ENCODE measurements at regions not wholly inside any gene's neighbourhood (a gene's known extent, or its start where the extent isn't known, plus 50 kb on each side); places are given as distances from the start of the nearest gene placed in this dataset.

GRCh38 chr20:4383961-4384360 is 134.9 kb upstream of the ADRA1D start:
- DNase-seq, result no peak
- ChIA-PET CTCF (no interaction called here), POLR2A (no interaction called here)
- Mint-ChIP-seq H3K27ac (no peak overlapping the region), H3K4me3 (no peak overlapping the region), H3K9me3 (no peaks in the 10 kb centered on the region), H3K4me1 (no peaks in the 10 kb centered on the region), H3K36me3 (ENCODE audit: low read depth) (no peaks in the 10 kb centered on the region), H3K27me3 (peaks cover 49% of the 10 kb centered on the region)

DNA sequence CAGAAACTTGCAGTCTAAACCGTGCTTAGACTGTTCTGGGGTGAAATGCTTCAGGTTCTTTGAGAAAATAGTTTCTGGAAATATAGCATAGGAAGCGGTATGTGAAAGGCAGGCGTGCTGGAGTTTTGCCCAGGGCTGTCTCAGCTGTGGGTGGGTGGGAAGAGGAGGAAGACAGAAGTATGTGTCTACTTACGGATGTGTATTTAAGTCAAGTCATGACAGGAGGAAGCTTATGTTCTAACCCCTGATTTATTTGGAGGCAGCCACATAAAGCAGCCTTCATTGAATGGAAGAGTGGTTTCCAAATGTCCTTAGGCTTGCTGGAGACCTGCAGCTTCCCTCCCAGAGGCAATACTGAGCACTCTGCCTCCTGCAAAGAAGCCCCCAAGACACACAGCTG is 126.8 kb upstream of the ADRA1D start:
- Mint-ChIP-seq H3K9me3 (peaks cover 2% of the 10 kb centered on the region), H3K4me1 (peaks cover 7% of the 10 kb centered on the region), H3K27ac (no peak overlapping the region), H3K4me3 (no peak overlapping the region), H3K36me3 (ENCODE audit: low read depth) (peaks cover 3% of the 10 kb centered on the region), H3K27me3 (peaks cover 36% of the 10 kb centered on the region)
- ChIA-PET CTCF (no interaction called here), POLR2A (no interaction called here)
- no peak for DNase-seq

DNA sequence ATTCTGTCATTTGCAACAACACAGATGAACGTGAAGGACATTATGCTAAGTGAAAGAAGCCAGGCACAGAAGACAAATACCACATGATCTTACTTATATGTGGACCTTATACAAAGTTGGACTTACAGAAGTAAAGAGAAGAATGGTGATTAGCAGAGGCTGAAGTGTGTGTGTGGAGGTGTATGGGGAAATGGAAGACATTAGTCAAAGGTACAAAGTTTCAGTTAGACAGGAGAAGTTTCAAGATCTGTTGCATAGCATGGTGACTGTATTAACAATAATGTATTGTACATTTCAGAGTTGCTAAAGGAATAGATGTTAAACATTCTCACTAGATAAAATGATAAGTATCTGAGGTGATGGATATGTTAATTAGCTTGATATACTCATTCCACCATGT is 124.4 kb upstream of the ADRA1D start:
- peaks cover 18% of the 10 kb centered on the region for H3K27me3 Mint-ChIP-seq
- CTCF ChIA-PET, result no interaction called here
- H3K36me3 Mint-ChIP-seq (ENCODE audit: low read depth), result peaks cover 9% of the 10 kb centered on the region
- no peak overlapping the region for H3K4me3 Mint-ChIP-seq
- no peak overlapping the region for H3K27ac Mint-ChIP-seq
- H3K4me1 Mint-ChIP-seq, result peaks cover 28% of the 10 kb centered on the region
- POLR2A ChIA-PET, result no interaction called here
- DNase-seq, result no peak
- H3K9me3 Mint-ChIP-seq, result peaks cover 10% of the 10 kb centered on the region

- Mint-ChIP-seq H3K4me1 (peaks cover 28% of the 10 kb centered on the region), H3K9me3 (peaks cover 12% of the 10 kb centered on the region), H3K27ac (no peak overlapping the region), H3K27me3 (peaks cover 14% of the 10 kb centered on the region), H3K4me3 (no peak overlapping the region), H3K36me3 (ENCODE audit: low read depth) (peaks cover 11% of the 10 kb centered on the region)
- CTCF ChIA-PET, result no interaction called here
- no peak for DNase-seq
- POLR2A ChIA-PET, result no interaction called here
Observed at GRCh38 chr20:4371623-4372251, 122.7 kb upstream of the ADRA1D start.

- Mint-ChIP-seq H3K27me3 (peaks cover 11% of the 10 kb centered on the region), H3K4me1 (peaks cover 28% of the 10 kb centered on the region), H3K4me3 (no peak overlapping the region), H3K9me3 (peaks cover 12% of the 10 kb centered on the region), H3K36me3 (ENCODE audit: low read depth) (peaks cover 11% of the 10 kb centered on the region), H3K27ac (peak overlapping the region; percentile 93)
- CTCF ChIA-PET, result no interaction called here
- POLR2A ChIA-PET, result no interaction called here
- no peak for DNase-seq
Observed at GRCh38 chr20:4370851-4371250, 121.8 kb upstream of the ADRA1D start.

GRCh38 chr20:4369798-4370124 is 120.7 kb upstream of the ADRA1D start:
- ChIA-PET POLR2A (interaction anchor here (1.4 kb wide), 1 partner anchor 296 kb away, joined by 3 read pairs; no protein-coding TSS in a partner anchor), CTCF (no interaction called here)
- DNase-seq, result peak; percentile 65
- peaks cover 28% of the 10 kb centered on the region for H3K4me1 Mint-ChIP-seq
- peaks cover 12% of the 10 kb centered on the region for H3K9me3 Mint-ChIP-seq
- H3K27me3 Mint-ChIP-seq, result peaks cover 4% of the 10 kb centered on the region
- peak overlapping the region; percentile 93 for H3K27ac Mint-ChIP-seq
- H3K4me3 Mint-ChIP-seq, result no peak overlapping the region
- H3K36me3 Mint-ChIP-seq (ENCODE audit: low read depth), result peaks cover 11% of the 10 kb centered on the region

GRCh38 chr20:4369119-4369797 is 120.2 kb upstream of the ADRA1D start:
- no peak for DNase-seq
- peaks cover 3% of the 10 kb centered on the region for H3K27me3 Mint-ChIP-seq
- peak overlapping the region; percentile 93 for H3K27ac Mint-ChIP-seq
- ChIA-PET CTCF (no interaction called here), POLR2A (interaction anchor here (1.4 kb wide), 1 partner anchor 296 kb away, joined by 3 read pairs; no protein-coding TSS in a partner anchor)
- H3K4me3 Mint-ChIP-seq, result no peak overlapping the region
- H3K36me3 Mint-ChIP-seq (ENCODE audit: low read depth), result peaks cover 11% of the 10 kb centered on the region
- peaks cover 28% of the 10 kb centered on the region for H3K4me1 Mint-ChIP-seq
- peaks cover 11% of the 10 kb centered on the region for H3K9me3 Mint-ChIP-seq

DNA sequence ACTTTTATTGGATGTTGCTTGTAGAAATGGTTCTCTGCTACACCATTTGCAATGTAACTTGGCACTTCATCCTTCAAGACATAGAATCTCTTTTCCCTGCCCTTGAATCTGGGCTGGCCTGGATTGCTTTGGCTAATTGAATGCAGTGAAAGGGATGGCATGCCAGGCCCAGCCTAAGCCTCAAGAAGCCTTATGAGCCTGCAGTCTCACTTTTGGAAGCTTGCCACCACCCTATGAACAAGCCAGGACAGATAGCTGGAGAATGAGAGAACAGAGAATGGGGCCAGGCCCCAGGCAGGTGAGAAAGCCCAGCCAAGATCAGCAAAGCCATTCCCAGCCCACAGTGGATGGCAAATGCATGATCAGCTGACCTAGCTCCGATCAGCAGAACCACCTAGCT is 117.0 kb upstream of the ADRA1D start:
- no peak for DNase-seq
- peaks cover 10% of the 10 kb centered on the region for H3K9me3 Mint-ChIP-seq
- peaks cover 8% of the 10 kb centered on the region for H3K36me3 Mint-ChIP-seq (ENCODE audit: low read depth)
- H3K27me3 Mint-ChIP-seq, result peaks cover 3% of the 10 kb centered on the region
- H3K4me1 Mint-ChIP-seq, result peaks cover 23% of the 10 kb centered on the region
- no peak overlapping the region for H3K27ac Mint-ChIP-seq
- ChIA-PET CTCF (interaction anchor here (1.2 kb wide), 1 partner anchor 375 kb away, joined by 3 read pairs; no protein-coding TSS in a partner anchor), POLR2A (no interaction called here)
- H3K4me3 Mint-ChIP-seq, result no peak overlapping the region

DNA sequence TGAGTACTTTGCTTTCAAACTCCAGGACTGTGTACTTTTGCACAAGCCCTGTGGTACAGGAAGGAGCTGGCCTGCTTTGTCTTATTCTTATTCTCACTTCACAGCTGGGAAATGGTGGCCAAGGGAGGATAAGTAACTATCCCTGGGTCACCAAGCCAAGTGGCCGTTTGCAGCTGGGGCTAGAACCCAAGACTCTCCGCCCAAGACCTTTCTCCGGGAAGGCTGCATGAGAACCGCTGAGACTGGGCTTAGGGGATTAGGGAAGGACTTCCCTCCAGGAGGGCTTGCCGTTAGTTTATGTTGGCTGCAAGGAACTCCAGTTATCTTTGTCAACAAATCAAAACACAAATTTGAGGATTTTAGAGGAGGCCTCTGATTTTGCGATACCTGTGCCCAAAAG is 109.5 kb upstream of the ADRA1D start:
- no peaks in the 10 kb centered on the region for H3K9me3 Mint-ChIP-seq
- no peak for DNase-seq
- no peak overlapping the region for H3K27ac Mint-ChIP-seq
- no peaks in the 10 kb centered on the region for H3K36me3 Mint-ChIP-seq (ENCODE audit: low read depth)
- ChIA-PET CTCF (no interaction called here), POLR2A (no interaction called here)
- H3K4me1 Mint-ChIP-seq, result no peaks in the 10 kb centered on the region
- H3K4me3 Mint-ChIP-seq, result no peak overlapping the region
- peaks cover 19% of the 10 kb centered on the region for H3K27me3 Mint-ChIP-seq

- DNase-seq, result no peak
- no peaks in the 10 kb centered on the region for H3K4me1 Mint-ChIP-seq
- H3K27me3 Mint-ChIP-seq, result peaks cover 48% of the 10 kb centered on the region
- no peak overlapping the region for H3K4me3 Mint-ChIP-seq
- no peaks in the 10 kb centered on the region for H3K9me3 Mint-ChIP-seq
- POLR2A ChIA-PET, result no interaction called here
- H3K27ac Mint-ChIP-seq, result no peak overlapping the region
- H3K36me3 Mint-ChIP-seq (ENCODE audit: low read depth), result no peaks in the 10 kb centered on the region
- CTCF ChIA-PET, result no interaction called here
Observed at GRCh38 chr20:4352348-4352747, 103.3 kb upstream of the ADRA1D start.

DNA sequence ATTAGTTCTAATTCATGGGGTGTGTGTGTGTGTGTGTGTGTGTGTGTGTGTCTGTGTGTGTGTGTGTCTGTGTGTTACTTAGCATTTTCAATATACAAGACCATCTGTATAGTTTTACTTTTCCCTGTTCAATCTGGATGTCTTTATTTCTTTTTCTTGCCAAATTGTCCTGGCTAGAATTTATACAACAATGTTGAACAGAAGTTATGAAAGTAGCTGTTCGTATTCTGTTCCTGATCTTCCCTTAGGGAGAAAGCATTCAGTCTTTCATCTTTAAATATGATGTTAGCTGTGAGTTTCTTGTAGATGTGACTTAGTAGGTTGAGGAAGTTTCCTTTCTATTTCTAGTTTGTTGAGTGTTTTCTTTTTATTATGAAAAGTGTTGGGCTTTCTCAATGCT is 101.0 kb upstream of the ADRA1D start:
- Mint-ChIP-seq H3K27ac (no peak overlapping the region), H3K4me1 (no peaks in the 10 kb centered on the region), H3K27me3 (peaks cover 53% of the 10 kb centered on the region), H3K36me3 (ENCODE audit: low read depth) (no peaks in the 10 kb centered on the region), H3K4me3 (no peak overlapping the region), H3K9me3 (no peaks in the 10 kb centered on the region)
- CTCF ChIA-PET, result no interaction called here
- no peak for DNase-seq
- POLR2A ChIA-PET, result no interaction called here

- Mint-ChIP-seq H3K36me3 (ENCODE audit: low read depth) (no peaks in the 10 kb centered on the region), H3K27me3 (peaks cover 64% of the 10 kb centered on the region), H3K4me1 (no peaks in the 10 kb centered on the region), H3K27ac (no peak overlapping the region), H3K4me3 (no peak overlapping the region), H3K9me3 (no peaks in the 10 kb centered on the region)
- CTCF ChIA-PET, result no interaction called here
- POLR2A ChIA-PET, result no interaction called here
- no peak for DNase-seq
Observed at GRCh38 chr20:4344670-4345069, 95.6 kb upstream of the ADRA1D start.

DNA sequence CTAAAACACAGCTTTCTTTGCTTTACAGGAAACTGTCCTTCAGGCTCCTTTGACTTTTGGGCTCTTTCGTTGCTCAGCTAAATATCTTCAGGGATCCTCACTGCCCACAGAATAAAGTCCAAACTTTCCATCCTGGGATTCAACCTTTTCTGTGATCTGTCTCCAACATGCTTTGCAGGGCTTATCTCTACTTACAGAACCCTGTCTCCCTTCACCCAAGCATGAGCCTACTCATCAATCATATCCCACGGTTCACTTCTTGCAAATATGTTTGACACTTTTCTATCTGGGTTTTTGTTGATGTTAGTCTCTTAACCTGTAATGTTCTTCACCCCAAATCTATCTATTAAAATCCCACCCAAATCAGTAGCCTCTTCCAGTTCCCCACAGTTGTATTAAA is 93.5 kb upstream of the ADRA1D start:
- H3K4me3 Mint-ChIP-seq, result no peak overlapping the region
- DNase-seq, result no peak
- ChIA-PET CTCF (no interaction called here), POLR2A (no interaction called here)
- H3K9me3 Mint-ChIP-seq, result no peaks in the 10 kb centered on the region
- H3K4me1 Mint-ChIP-seq, result no peaks in the 10 kb centered on the region
- no peak overlapping the region for H3K27ac Mint-ChIP-seq
- no peaks in the 10 kb centered on the region for H3K36me3 Mint-ChIP-seq (ENCODE audit: low read depth)
- H3K27me3 Mint-ChIP-seq, result peaks cover 62% of the 10 kb centered on the region

- Mint-ChIP-seq H3K27me3 (peaks cover 57% of the 10 kb centered on the region), H3K27ac (no peak overlapping the region)
- POLR2A ChIA-PET, result no interaction called here
Observed at GRCh38 chr20:4341804-4342485, 92.9 kb upstream of the ADRA1D start.

More at GRCh38 chr20:4341804-4342485, 92.9 kb upstream of the ADRA1D start:
- Mint-ChIP-seq H3K9me3 (no peaks in the 10 kb centered on the region), H3K4me3 (no peak overlapping the region), H3K36me3 (ENCODE audit: low read depth) (no peaks in the 10 kb centered on the region), H3K4me1 (no peaks in the 10 kb centered on the region)
- DNase-seq, result no peak
- CTCF ChIA-PET, result no interaction called here

All from activated CD4-positive, alpha-beta memory T cell treated with anti-CD3 and anti-CD28 coated beads, Interleukin-2, amount 10 ng/mL, durations not matched to agents 7 days and 5 days (primary cell).